ENCODE measurements at regions not wholly inside any gene's neighbourhood (a gene's known extent, or its start where the extent isn't known, plus 50 kb on each side); places are given as distances from the start of the nearest gene placed in this dataset.

DNA sequence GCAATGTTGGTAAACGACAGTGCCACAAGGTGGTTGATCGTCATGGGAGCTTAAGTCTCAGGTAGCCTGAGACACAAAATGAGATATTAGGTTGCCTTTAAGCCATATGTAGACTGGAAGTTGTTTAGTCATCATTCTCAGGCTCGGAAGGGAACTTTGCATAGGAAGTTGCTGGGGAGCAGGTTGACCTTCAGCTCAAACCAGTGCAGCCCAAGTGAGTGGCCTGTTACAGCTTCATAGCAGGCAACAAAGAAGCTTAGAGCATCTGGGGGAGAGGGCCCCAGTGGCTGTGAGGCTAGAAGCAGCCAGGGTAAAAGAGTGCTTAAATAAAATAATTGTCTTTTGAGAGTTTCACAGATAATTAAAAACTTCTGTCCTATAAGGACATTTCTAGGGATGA, 404.0 kb downstream of the GUCY1A2 start:
- no peak for DNase-seq

DNA sequence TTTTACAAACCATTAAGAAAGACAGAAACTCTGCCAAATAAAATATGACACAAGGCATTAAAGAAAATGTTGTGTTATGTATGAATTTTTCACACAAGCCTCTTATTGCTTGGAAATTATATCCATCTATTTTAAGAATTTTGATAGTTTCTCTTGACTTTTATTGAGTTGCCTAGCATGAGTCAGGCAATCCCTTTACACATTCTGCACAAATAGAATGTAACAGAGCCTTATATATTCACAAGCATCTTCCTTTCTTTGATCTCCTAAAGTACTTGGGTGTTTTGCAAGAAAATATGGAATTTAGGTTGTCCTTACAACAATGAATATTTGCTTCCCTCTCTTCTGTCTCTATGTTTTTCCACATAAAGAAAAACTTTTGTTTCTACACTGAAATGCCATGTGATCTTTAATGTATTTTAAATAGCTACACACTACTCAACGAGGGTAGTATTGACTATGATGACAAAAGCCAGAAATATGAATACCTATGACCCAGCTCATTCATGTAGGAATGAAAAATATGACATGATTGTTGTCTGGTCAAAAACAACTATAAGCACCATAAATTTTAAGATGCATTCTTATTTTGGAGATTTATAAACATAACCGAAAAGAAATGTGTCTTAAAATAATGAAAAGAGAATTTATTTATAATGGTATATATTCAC, 398.8 kb downstream of the GUCY1A2 start:
- DNase-seq, result no peak

DNA sequence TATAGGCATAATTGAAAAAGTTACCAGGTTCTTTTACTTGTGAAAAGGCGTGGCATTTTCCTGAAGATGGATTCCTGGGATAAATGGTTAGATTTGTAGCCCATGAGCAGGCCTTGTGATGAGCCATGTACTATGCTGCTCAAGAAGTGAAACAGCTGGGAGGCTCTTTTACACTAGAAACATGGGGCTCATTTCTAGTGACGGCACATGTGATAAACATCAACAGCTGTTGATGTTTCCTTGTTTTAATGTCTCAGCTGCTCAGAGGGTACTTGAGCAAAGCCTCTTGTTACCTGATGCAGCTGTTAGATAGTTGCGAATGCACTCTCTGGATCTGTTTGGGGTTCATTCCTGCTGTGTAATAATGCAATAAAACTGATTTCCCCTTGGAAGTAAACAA, 396.8 kb downstream of the GUCY1A2 start:
- DNase-seq, result peak; percentile 12

Measured in NCI-H510A (cell line).